ENCODE measurements at regions not wholly inside any gene's neighbourhood (a gene's known extent, or its start where the extent isn't known, plus 50 kb on each side); places are given as distances from the start of the nearest gene placed in this dataset.

DNA sequence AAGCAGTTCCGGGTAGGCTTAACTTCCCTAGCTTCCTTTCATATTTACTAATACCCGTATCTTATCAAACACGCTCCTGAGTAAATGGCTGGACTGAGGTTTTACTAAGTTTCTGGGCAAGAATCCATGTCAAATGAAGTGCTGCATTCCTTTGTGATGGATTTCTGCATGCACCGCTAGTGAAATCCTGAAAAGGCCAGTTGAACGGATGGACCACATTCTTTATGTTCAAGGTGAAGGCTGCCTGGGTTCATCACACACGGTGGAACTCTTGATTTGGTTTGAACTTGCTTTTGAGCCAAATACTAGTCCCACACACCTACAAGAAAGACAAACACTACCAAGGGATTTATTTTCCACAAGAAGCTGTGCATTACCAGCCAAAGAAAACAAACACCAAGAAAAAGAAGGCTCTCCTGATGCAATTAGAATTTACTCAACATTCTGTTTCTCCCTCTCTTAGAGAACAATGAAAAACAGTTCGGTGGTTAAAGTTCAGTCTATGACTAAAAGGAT lies 255.0 kb upstream of the SEMA3C start:
- TF ChIP-seq CTCF (IDR thresholded peaks at IDR 0.05; ENCODE audit: extremely low read depth in 1 of 2, insufficient read depth in 1 of 2, low read depth in 1 of 2, low read length in 2 of 2), result no peak
- TF ChIP-seq POLR2A (IDR thresholded peaks at IDR 0.05; ENCODE audit: low read depth, low read length), result no peak
- no peak for TF ChIP-seq JUN (IDR thresholded peaks at IDR 0.05; ENCODE audit: borderline replicate concordance, insufficient read depth, insufficient read length, low read depth)
- TF ChIP-seq, protein P1, sequence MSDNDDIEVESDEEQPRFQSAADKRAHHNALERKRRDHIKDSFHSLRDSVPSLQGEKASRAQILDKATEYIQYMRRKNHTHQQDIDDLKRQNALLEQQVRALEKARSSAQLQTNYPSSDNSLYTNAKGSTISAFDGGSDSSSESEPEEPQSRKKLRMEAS (IDR thresholded peaks at IDR 0.05; ENCODE audit: insufficient read depth, insufficient read length), result no peak
- TF ChIP-seq EZH2 (IDR thresholded peaks at IDR 0.05; ENCODE audit: borderline replicate concordance, low read depth, low read length, severe bottlenecking), result no peak
- no peak for TF ChIP-seq POLR2AphosphoS5 (IDR thresholded peaks at IDR 0.05; ENCODE audit: insufficient read depth, low read depth, low read length)
- TF ChIP-seq FOS (IDR thresholded peaks at IDR 0.05; ENCODE audit: borderline replicate concordance, insufficient read depth, low read length), result no peak
